ENCODE measurements at regions not wholly inside any gene's neighbourhood (a gene's known extent, or its start where the extent isn't known, plus 50 kb on each side); places are given as distances from the start of the nearest gene placed in this dataset.

- Histone ChIP-seq H3K27ac (no peak overlapping the region), H3K9me3 (no peaks in the 10 kb centered on the region), H3K27me3 (no peaks in the 10 kb centered on the region), H3K4me3 (no peak overlapping the region), H3K36me3 (no peaks in the 10 kb centered on the region), H3K4me1 (peaks cover 6% of the 10 kb centered on the region)
- WGBS: 45% methylated on average over 9 of the region's 9 CpGs
- DNase-seq (ENCODE audit: low spot score in 2 of 2): no peak
- TF ChIP-seq POLR2AphosphoS5 (IDR thresholded peaks at IDR 0.05) (no peak), CTCF (IDR thresholded peaks at IDR 0.05) (no peak), POLR2A (IDR thresholded peaks at IDR 0.05) (no peak), EP300 (IDR thresholded peaks at IDR 0.05) (no peak)
Observed at GRCh38 chr2:100214265-100214971, 72.0 kb upstream of the AFF3 start.

GRCh38 chr2:100213595-100213994 lies 71.2 kb upstream of the AFF3 start:
- no peak for DNase-seq (ENCODE audit: low spot score in 2 of 2)
- WGBS: 64% methylated on average over 3 of the region's 3 CpGs
- peaks cover 6% of the 10 kb centered on the region for H3K4me1 ChIP-seq
- no peak overlapping the region for H3K27ac ChIP-seq
- H3K4me3 ChIP-seq: no peak overlapping the region
- H3K9me3 ChIP-seq: no peaks in the 10 kb centered on the region
- H3K36me3 ChIP-seq: no peaks in the 10 kb centered on the region
- no peaks in the 10 kb centered on the region for H3K27me3 ChIP-seq
- no peak for TF ChIP-seq CTCF (IDR thresholded peaks at IDR 0.05)
- no peak for TF ChIP-seq POLR2A (IDR thresholded peaks at IDR 0.05)
- TF ChIP-seq EP300 (IDR thresholded peaks at IDR 0.05): no peak
- TF ChIP-seq POLR2AphosphoS5 (IDR thresholded peaks at IDR 0.05): no peak

- Histone ChIP-seq H3K4me1 (peaks cover 6% of the 10 kb centered on the region), H3K4me3 (no peak overlapping the region), H3K27me3 (no peaks in the 10 kb centered on the region), H3K9me3 (no peaks in the 10 kb centered on the region), H3K36me3 (no peaks in the 10 kb centered on the region), H3K27ac (no peak overlapping the region)
- DNase-seq (ENCODE audit: low spot score in 2 of 2): no peak
- WGBS: 88% methylated on average over 3 of the region's 3 CpGs
- no peak for TF ChIP-seq CTCF (IDR thresholded peaks at IDR 0.05)
- TF ChIP-seq POLR2AphosphoS5 (IDR thresholded peaks at IDR 0.05): no peak
- no peak for TF ChIP-seq EP300 (IDR thresholded peaks at IDR 0.05)
- TF ChIP-seq POLR2A (IDR thresholded peaks at IDR 0.05): no peak
Observed at GRCh38 chr2:100212850-100213249, 70.5 kb upstream of the AFF3 start.

- Histone ChIP-seq H3K27ac (no peak overlapping the region), H3K9me3 (no peaks in the 10 kb centered on the region), H3K36me3 (no peaks in the 10 kb centered on the region), H3K4me1 (peaks cover 6% of the 10 kb centered on the region), H3K4me3 (no peak overlapping the region), H3K27me3 (no peaks in the 10 kb centered on the region)
- 88% methylated on average over 3 of the region's 3 CpGs for WGBS
- TF ChIP-seq CTCF (IDR thresholded peaks at IDR 0.05) (no peak), POLR2A (IDR thresholded peaks at IDR 0.05) (no peak), POLR2AphosphoS5 (IDR thresholded peaks at IDR 0.05) (no peak), EP300 (IDR thresholded peaks at IDR 0.05) (no peak)
- no peak for DNase-seq (ENCODE audit: low spot score in 2 of 2)
Observed at GRCh38 chr2:100211521-100211920, 69.1 kb upstream of the AFF3 start.

DNA sequence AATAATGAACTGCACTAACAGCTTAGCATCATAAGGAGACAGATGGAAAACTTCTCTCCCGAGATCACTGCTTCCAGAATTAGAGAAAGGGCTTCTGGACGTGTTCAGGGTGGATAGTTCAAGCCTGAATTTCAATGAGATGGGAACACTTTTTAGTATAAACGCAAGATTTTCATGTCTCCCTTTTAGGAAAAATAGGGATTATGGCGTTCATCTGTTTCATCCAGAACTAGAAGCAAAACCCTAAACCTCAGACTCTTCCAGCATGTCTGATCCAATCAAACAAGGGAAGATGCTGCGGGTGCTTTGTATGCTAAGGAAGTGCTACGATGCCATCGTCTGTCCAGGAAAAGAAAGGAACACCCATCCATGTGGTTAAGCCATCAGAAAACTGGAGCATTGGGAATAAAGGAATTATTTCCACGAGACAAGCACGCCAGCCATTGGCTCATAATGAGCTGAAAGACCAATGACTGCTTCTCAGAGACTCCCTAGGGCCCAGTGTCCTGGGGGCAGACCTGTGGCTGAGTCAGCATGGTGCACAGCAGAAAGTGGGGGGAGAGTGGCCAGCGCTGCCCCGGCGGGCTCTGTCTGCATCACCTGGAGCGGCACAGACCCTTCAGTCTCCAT lies 65.9 kb upstream of the AFF3 start:
- 74% methylated on average over 13 of the region's 13 CpGs for WGBS
- no peaks in the 10 kb centered on the region for H3K36me3 ChIP-seq
- no peak for DNase-seq (ENCODE audit: low spot score in 2 of 2)

More for the DNA sequence above, 65.9 kb upstream of the AFF3 start:
- Histone ChIP-seq H3K4me3 (no peak overlapping the region), H3K4me1 (no peaks in the 10 kb centered on the region), H3K27ac (no peak overlapping the region), H3K9me3 (no peaks in the 10 kb centered on the region), H3K27me3 (no peaks in the 10 kb centered on the region)
- TF ChIP-seq POLR2AphosphoS5 (IDR thresholded peaks at IDR 0.05): no peak
- TF ChIP-seq POLR2A (IDR thresholded peaks at IDR 0.05): no peak
- no peak for TF ChIP-seq CTCF (IDR thresholded peaks at IDR 0.05)
- no peak for TF ChIP-seq EP300 (IDR thresholded peaks at IDR 0.05)
